Upper lobe of left lung (tissue), 4 donors: ENCODE measurements at regions not wholly inside any gene's neighbourhood (a gene's known extent, or its start where the extent isn't known, plus 50 kb on each side); places are given as distances from the start of the nearest gene placed in this dataset.

ENCODE experiments used
- CTCF ChIP-seq, 6 experiments: fragments of 450-650 bp in 4 of 6; fragments of 200-600 bp in 2 of 6; sonication (generic) in 2 of 6; IDR thresholded peaks; one replicate each; pipeline ENCODE4 v1.5.1; 2016 to 2019; ENCODE audit warnings: antibody characterized with exemption in 6 of 6
- EP300 ChIP-seq, 4 donors: sonication (generic); formaldehyde crosslinking; IDR thresholded peaks; one replicate each; pipeline ENCODE4 v1.5.1; 2017; ENCODE audit warnings: antibody characterized with exemption in 4 of 4, control low read depth in 2 of 4
- POLR2A ChIP-seq, 4 donors: fragments of 450-650 bp; IDR thresholded peaks; one replicate each; pipeline ENCODE4 v1.5.1; 2016 to 2017; ENCODE audit warnings: antibody characterized with exemption in 4 of 4, mild to moderate bottlenecking in 2 of 4
- POLR2AphosphoS5 ChIP-seq, 2 donors: sonication (generic); formaldehyde crosslinking; IDR thresholded peaks; one replicate each; pipeline ENCODE4 v1.5.1; 2017; ENCODE audit warnings: antibody characterized with exemption in 2 of 2

GRCh38 chr7:84654273-84654672 lies 459.7 kb upstream of the SEMA3A start:
- TF ChIP-seq CTCF (IDR thresholded peaks at IDR 0.05) (no peak), POLR2AphosphoS5 (IDR thresholded peaks at IDR 0.05) (no peak), POLR2A (IDR thresholded peaks at IDR 0.05) (no peak), EP300 (IDR thresholded peaks at IDR 0.05) (peak in 1 of 4 donors; percentile 11)
